Neural progenitor cell (in vitro differentiated cells): ENCODE measurements at regions not wholly inside any gene's neighbourhood (a gene's known extent, or its start where the extent isn't known, plus 50 kb on each side); places are given as distances from the start of the nearest gene placed in this dataset.

Experiments used
- CTCF ChIP-seq: fragments of 200-600 bp; sonication (generic); IDR thresholded peaks from 2 replicates; pipeline ENCODE4 v1.5.1; 2017; ENCODE audit warnings: antibody characterized with exemption, mild to moderate bottlenecking
- EZH2phosphoT487 ChIP-seq: fragments of 200-600 bp; sonication (generic); IDR thresholded peaks from 2 replicates; pipeline ENCODE4 v1.6.1; 2017; ENCODE audit warnings: antibody characterized with exemption

- TF ChIP-seq EZH2phosphoT487 (no peak), CTCF (no peak)
Measured at GRCh38 chr2:18659915-18660314, 70.5 kb upstream of the NT5C1B start.
